ENCODE measurements at regions not wholly inside any gene's neighbourhood (a gene's known extent, or its start where the extent isn't known, plus 50 kb on each side); places are given as distances from the start of the nearest gene placed in this dataset.

DNA sequence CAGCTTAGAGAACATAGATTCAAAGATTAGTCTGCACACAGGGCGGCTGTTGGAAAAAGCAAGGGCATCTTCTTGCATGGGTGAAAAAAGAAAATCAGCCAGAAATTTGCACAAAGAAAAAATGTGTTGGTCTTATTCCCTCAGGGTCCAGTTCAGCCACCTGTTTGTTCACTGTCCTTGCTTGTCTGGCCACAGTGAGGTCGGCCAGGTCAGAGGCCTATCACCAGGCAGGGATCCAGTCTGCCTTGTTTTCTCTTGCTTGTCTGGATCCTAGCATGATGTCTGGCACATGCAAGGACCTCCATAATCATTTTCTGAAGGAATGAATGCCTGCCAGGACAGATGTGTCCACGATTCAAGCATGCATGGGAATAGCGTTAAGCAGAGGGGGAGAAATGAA, 359.1 kb upstream of the TBX3 start:
- BruUV-seq (replicated peaks) = no TSS peak
- Histone ChIP-seq H3K27me3 (ENCODE audit: control insufficient read depth in 2 of 2, insufficient read depth in 2 of 2, low read length in 2 of 2) (no peaks in the 10 kb centered on the region), H3K36me3 (ENCODE audit: control insufficient read depth, insufficient read depth, low read length) (no peaks in the 10 kb centered on the region), H3K9me3 (replicated peaks; ENCODE audit: control insufficient read depth, insufficient read depth, low read depth, low read length) (no peaks in the 10 kb centered on the region), H3K27ac (ENCODE audit: extremely low read depth, low read depth, low read length) (no peak overlapping the region), H2AFZ (ENCODE audit: low read depth, low read length) (no peak overlapping the region), H3K9ac (ENCODE audit: insufficient read depth in 1 of 2, low read depth in 2 of 2, low read length in 2 of 2) (no peak overlapping the region), H3K79me2 (ENCODE audit: control insufficient read depth, insufficient read depth, low read length) (no peaks in the 10 kb centered on the region), H3K4me3 (no peak overlapping the region), H3K4me2 (ENCODE audit: insufficient read depth, low read length) (no peak overlapping the region), H4K20me1 (replicated peaks; ENCODE audit: control insufficient read depth, insufficient read depth, low read length) (no peaks in the 10 kb centered on the region), H3K9me1 (ENCODE audit: control insufficient read depth, insufficient read depth, low read length) (no peaks in the 10 kb centered on the region), H3K4me1 (replicated peaks in 1 of 2; ENCODE audit: control insufficient read depth in 2 of 2, insufficient read depth in 2 of 2, low read length in 2 of 2) (no peaks in the 10 kb centered on the region)
- DNase-seq (ENCODE audit: extremely low read depth in 1 of 4, low spot score in 3 of 4) (no peak), FAIRE-seq (no peak), ATAC-seq (no peak)
- TF ChIP-seq MTA3 (IDR thresholded peaks at IDR 0.05; ENCODE audit: borderline replicate concordance) (no peak), ZNF134 (CRISPR knock-in tag; conservative IDR thresholded peaks at IDR 0.05) (no peak)
- TF ChIP-seq, protein P1, sequence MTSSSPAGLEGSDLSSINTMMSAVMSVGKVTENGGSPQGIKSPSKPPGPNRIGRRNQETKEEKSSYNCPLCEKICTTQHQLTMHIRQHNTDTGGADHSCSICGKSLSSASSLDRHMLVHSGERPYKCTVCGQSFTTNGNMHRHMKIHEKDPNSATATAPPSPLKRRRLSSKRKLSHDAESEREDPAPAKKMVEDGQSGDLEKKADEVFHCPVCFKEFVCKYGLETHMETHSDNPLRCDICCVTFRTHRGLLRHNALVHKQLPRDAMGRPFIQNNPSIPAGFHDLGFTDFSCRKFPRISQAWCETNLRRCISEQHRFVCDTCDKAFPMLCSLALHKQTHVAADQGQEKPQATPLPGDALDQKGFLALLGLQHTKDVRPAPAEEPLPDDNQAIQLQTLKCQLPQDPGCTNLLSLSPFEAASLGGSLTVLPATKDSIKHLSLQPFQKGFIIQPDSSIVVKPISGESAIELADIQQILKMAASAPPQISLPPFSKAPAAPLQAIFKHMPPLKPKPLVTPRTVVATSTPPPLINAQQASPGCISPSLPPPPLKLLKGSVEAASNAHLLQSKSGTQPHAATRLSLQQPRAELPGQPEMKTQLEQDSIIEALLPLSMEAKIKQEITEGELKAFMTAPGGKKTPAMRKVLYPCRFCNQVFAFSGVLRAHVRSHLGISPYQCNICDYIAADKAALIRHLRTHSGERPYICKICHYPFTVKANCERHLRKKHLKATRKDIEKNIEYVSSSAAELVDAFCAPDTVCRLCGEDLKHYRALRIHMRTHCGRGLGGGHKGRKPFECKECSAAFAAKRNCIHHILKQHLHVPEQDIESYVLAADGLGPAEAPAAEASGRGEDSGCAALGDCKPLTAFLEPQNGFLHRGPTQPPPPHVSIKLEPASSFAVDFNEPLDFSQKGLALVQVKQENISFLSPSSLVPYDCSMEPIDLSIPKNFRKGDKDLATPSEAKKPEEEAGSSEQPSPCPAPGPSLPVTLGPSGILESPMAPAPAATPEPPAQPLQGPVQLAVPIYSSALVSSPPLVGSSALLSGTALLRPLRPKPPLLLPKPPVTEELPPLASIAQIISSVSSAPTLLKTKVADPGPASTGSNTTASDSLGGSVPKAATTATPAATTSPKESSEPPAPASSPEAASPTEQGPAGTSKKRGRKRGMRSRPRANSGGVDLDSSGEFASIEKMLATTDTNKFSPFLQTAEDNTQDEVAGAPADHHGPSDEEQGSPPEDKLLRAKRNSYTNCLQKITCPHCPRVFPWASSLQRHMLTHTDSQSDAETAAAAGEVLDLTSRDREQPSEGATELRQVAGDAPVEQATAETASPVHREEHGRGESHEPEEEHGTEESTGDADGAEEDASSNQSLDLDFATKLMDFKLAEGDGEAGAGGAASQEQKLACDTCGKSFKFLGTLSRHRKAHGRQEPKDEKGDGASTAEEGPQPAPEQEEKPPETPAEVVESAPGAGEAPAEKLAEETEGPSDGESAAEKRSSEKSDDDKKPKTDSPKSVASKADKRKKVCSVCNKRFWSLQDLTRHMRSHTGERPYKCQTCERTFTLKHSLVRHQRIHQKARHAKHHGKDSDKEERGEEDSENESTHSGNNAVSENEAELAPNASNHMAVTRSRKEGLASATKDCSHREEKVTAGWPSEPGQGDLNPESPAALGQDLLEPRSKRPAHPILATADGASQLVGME (CRISPR knock-in tag; IDR thresholded peaks at IDR 0.05) = no peak
- in situ Hi-C loops (cut with MboI) (no loop called here), intact Hi-C loops (cut with micrococcal nuclease) (no loop called here)
- CTCF ChIA-PET (ENCODE audit: low intra/inter-chr PET ratio) = no interaction called here
- POLR2A ChIA-PET = no interaction called here
- 0% methylated on average over 4 of the region's 4 CpGs for WGBS (ENCODE audit: insufficient coverage, low coverage, missing lambda C conversion rate)

Measured in K562 (cell line).